SJCRH30 (cell line): ENCODE measurements at regions not wholly inside any gene's neighbourhood (a gene's known extent, or its start where the extent isn't known, plus 50 kb on each side); places are given as distances from the start of the nearest gene placed in this dataset.
"Not testable (repeated sequence)": the region's sequence is repeated elsewhere in the genome, so short reads cannot be mapped to it uniquely, and the experiment has no call there.

Experiments
- DNase-seq, 2 experiments: peaks; one replicate each; pipeline ENCODE4 v3.0.0-alpha.2; 2015 to 2020
- H3K27ac ChIP-seq: fragments of 250-450 bp; sonication (Bioruptor Pico); 2 replicates; pipeline ENCODE4 v1.5.1; 2020; ENCODE audit warnings: mild to moderate bottlenecking, moderate library complexity
- H3K27me3 ChIP-seq: fragments of 250-450 bp; sonication (Bioruptor Pico); 2 replicates; pipeline ENCODE4 v1.5.1; 2020; ENCODE audit warnings: mild to moderate bottlenecking, moderate library complexity
- H3K36me3 ChIP-seq: fragments of 250-450 bp; sonication (Bioruptor Pico); 2 replicates; pipeline ENCODE4 v1.5.1; 2020; ENCODE audit warnings: mild to moderate bottlenecking, moderate library complexity
- H3K4me1 ChIP-seq: fragments of 250-450 bp; sonication (Bioruptor Pico); 2 replicates; pipeline ENCODE4 v1.5.1; 2020; ENCODE audit warnings: mild to moderate bottlenecking, moderate library complexity
- H3K4me3 ChIP-seq: fragments of 250-450 bp; sonication (Bioruptor Pico); 2 replicates; pipeline ENCODE4 v1.5.1; 2020; ENCODE audit warnings: mild to moderate bottlenecking, moderate library complexity
- H3K9me3 ChIP-seq: fragments of 250-450 bp; sonication (Bioruptor Pico); replicated peaks from 2 replicates; pipeline ENCODE4 v1.5.1; 2020; ENCODE audit warnings: mild to moderate bottlenecking, moderate library complexity

- H3K27me3 ChIP-seq, H3K9me3 ChIP-seq, H3K36me3 ChIP-seq, H3K4me3 ChIP-seq, DNase-seq: not testable (repeated sequence)
- peak overlapping the region; percentile 72 for H3K27ac ChIP-seq
- peaks cover 57% of the 10 kb centered on the region for H3K4me1 ChIP-seq
Observed at GRCh38 chr12:124697722-124698121, 130.3 kb upstream of the NCOR2 start.

GRCh38 chr12:124696693-124697476, 129.5 kb upstream of the NCOR2 start:
- Histone ChIP-seq H3K4me1 (peaks cover 57% of the 10 kb centered on the region), H3K27ac (no peak overlapping the region; the same call in 1 of the 2 replicates)

GRCh38 chr12:124695861-124696260, 128.4 kb upstream of the NCOR2 start:
- Histone ChIP-seq H3K4me3 (no peak overlapping the region), H3K4me1 (peaks cover 55% of the 10 kb centered on the region), H3K36me3 (no peaks in the 10 kb centered on the region), H3K27ac (peak overlapping the region; percentile 65; the same call in 1 of the 2 replicates), H3K9me3 (no peaks in the 10 kb centered on the region), H3K27me3 (no peaks in the 10 kb centered on the region)
- DNase-seq: peak in 1 of 2 experiments; percentile 56

More at GRCh38 chr12:124696693-124697476, 129.5 kb upstream of the NCOR2 start:
- Histone ChIP-seq H3K36me3 (no peaks in the 10 kb centered on the region), H3K9me3 (no peaks in the 10 kb centered on the region), H3K27me3 (no peaks in the 10 kb centered on the region), H3K4me3 (no peak overlapping the region)
- DNase-seq: no peak

DNA sequence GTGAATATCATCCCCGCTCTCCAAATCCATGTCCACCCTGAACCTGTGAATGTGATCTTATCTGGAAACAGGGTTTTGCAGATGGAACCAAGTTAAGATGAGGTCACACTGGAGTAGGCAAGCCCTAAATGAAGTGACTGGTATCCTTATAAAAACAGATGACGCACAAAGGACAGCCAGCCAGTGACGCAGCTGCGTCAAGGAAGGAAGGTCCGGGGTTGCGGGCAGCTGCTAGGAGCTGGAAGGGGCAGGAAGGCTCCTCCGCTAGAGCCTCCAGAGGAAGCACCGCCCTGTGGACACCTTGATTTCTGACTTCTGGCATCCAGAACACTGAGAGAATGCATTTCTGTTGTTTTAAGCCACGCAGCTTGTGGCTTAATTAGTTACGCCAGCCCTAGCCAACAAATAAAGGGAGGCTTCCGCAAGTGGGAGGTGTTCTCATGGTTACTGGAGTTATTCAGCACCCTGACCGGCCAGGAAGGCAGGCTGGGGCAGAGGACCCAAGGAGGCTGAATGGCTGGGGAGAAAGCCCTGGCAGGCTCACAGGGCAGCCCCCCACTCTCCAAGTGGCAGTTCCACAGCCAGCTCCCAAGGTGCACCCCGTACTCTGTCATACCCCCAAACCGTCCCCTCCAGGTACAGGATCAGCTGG, 127.6 kb upstream of the NCOR2 start:
- Histone ChIP-seq H3K27me3 (no peaks in the 10 kb centered on the region), H3K36me3 (no peaks in the 10 kb centered on the region), H3K4me1 (peaks cover 51% of the 10 kb centered on the region), H3K9me3 (no peaks in the 10 kb centered on the region), H3K4me3 (0 out of 2 replicates have a peak overlapping the region, but pooled peaks have one; percentile 1), H3K27ac (peak overlapping the region; percentile 65)
- DNase-seq: peak; percentile 92 to 94

DNA sequence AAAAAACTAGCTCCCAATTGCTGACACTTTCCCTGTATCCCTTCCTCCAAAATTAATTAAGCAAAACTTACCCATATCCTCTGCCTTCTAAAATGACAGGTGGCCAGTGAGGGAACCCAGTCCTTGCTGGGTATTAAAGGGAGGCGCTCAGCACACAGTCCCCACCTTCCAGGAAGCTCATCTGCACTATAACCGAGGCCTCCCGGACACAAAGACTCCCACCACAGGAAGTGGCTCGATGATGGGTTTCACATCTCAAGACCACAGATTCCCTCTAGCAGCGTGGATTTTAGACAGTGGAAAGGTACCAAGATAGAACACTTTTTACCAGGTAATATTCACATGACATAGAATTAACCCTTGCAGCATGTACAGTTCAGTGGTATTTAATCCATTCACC, 126.8 kb upstream of the NCOR2 start:
- peak overlapping the region; percentile 65 for H3K27ac ChIP-seq
- H3K36me3 ChIP-seq: no peaks in the 10 kb centered on the region
- no peaks in the 10 kb centered on the region for H3K27me3 ChIP-seq
- no peaks in the 10 kb centered on the region for H3K9me3 ChIP-seq
- H3K4me3 ChIP-seq: no peak overlapping the region
- H3K4me1 ChIP-seq: peaks cover 51% of the 10 kb centered on the region
- peak; percentile 73 to 82 for DNase-seq

GRCh38 chr12:124693111-124693723, 125.8 kb upstream of the NCOR2 start:
- Histone ChIP-seq H3K36me3 (no peaks in the 10 kb centered on the region), H3K27me3 (no peaks in the 10 kb centered on the region), H3K4me1 (peaks cover 48% of the 10 kb centered on the region), H3K27ac (no peak overlapping the region), H3K9me3 (no peaks in the 10 kb centered on the region), H3K4me3 (no peak overlapping the region)
- DNase-seq: no peak

GRCh38 chr12:124692443-124692842, 125.0 kb upstream of the NCOR2 start:
- no peak overlapping the region for H3K27ac ChIP-seq
- H3K27me3 ChIP-seq: no peaks in the 10 kb centered on the region
- DNase-seq: no peak
- H3K4me3 ChIP-seq: no peak overlapping the region
- H3K4me1 ChIP-seq: peaks cover 43% of the 10 kb centered on the region
- H3K36me3 ChIP-seq: no peaks in the 10 kb centered on the region
- no peaks in the 10 kb centered on the region for H3K9me3 ChIP-seq

DNA sequence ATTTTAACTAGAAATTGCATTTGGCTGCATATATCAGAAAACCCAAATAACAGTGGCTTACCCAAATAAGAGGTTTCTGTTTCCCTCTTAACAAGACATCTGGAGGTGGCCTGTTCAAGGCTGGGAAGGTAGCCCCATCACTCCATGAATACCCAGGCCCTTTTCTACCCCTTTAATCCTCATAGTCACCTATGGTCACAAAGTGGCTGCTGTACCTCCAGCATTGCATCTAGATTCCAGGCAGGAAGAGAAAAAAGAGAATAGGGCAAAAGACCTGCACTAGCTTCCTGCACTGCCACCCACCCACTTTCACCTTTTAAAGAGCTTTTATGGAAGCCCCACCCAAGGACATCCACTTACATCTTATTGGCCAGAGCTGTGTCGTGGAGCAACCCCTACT, 124.0 kb upstream of the NCOR2 start:
- Histone ChIP-seq H3K4me1 (peaks cover 37% of the 10 kb centered on the region), H3K27ac (no peak overlapping the region), H3K27me3 (no peaks in the 10 kb centered on the region), H3K36me3 (no peaks in the 10 kb centered on the region), H3K4me3 (no peak overlapping the region), H3K9me3 (no peaks in the 10 kb centered on the region)
- DNase-seq: no peak

- H3K4me3 ChIP-seq: no peak overlapping the region
- H3K27ac ChIP-seq: no peak overlapping the region
- H3K27me3 ChIP-seq: no peaks in the 10 kb centered on the region
- no peaks in the 10 kb centered on the region for H3K36me3 ChIP-seq
- H3K4me1 ChIP-seq: peaks cover 29% of the 10 kb centered on the region
- no peaks in the 10 kb centered on the region for H3K9me3 ChIP-seq
- DNase-seq: peak in 1 of 2 experiments; percentile 53
Observed at GRCh38 chr12:124689631-124690030, 122.2 kb upstream of the NCOR2 start.

- DNase-seq: no peak
- H3K36me3 ChIP-seq: no peaks in the 10 kb centered on the region
- H3K27ac ChIP-seq: peak overlapping the region; percentile 9; the same call in 1 of the 2 replicates
Observed at GRCh38 chr12:124688356-124688992, 121.1 kb upstream of the NCOR2 start.

GRCh38 chr12:124687917-124688316, 120.5 kb upstream of the NCOR2 start:
- Histone ChIP-seq H3K36me3 (no peaks in the 10 kb centered on the region), H3K9me3 (no peaks in the 10 kb centered on the region), H3K27ac (peak overlapping the region; percentile 9; the same call in 1 of the 2 replicates), H3K27me3 (no peaks in the 10 kb centered on the region), H3K4me3 (no peak overlapping the region), H3K4me1 (peaks cover 27% of the 10 kb centered on the region)
- DNase-seq: peak; percentile 80 to 87

More at GRCh38 chr12:124688356-124688992, 121.1 kb upstream of the NCOR2 start:
- H3K4me3 ChIP-seq: no peak overlapping the region
- no peaks in the 10 kb centered on the region for H3K9me3 ChIP-seq
- peaks cover 22% of the 10 kb centered on the region for H3K4me1 ChIP-seq
- H3K27me3 ChIP-seq: no peaks in the 10 kb centered on the region

DNA sequence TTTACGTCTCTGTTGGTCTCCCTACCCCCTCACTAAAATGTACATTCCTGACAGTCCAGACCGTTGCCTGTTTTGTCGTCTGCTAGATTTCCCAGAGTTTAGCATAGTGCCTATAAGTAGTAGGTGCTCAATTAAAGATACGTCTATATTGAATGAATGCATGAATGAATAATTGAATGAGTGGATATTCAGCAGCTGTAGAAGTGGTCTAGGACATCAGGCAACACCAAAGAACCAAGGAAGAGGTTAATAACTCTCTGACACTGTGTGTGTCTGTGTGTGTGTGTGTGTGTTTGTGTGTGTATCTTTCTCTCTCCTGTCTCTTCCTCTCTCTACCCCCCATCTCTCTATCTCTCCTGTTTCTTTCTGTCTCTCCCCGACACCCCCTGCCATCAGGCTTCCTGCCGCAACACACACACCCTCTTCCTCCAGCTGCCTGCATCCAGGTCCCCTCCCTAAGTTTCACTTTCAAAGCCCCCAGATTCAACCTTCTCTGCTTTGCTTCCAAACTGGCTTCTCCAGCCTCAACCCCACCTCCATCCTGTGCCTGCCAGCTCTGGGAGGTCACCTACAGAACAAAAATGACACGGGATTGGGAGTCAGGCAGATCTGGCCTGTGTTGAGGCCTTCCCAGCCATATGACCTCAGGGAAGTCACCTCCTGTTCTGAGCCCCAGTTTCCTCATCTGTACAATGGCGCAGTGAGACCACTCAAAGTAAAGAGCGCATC, 119.9 kb upstream of the NCOR2 start:
- Histone ChIP-seq H3K4me3 (no peak overlapping the region), H3K27me3 (no peaks in the 10 kb centered on the region), H3K9me3 (no peaks in the 10 kb centered on the region), H3K27ac (peak overlapping the region; percentile 9; the same call in 1 of the 2 replicates), H3K4me1 (peaks cover 33% of the 10 kb centered on the region), H3K36me3 (no peaks in the 10 kb centered on the region)
- DNase-seq: no peak

DNA sequence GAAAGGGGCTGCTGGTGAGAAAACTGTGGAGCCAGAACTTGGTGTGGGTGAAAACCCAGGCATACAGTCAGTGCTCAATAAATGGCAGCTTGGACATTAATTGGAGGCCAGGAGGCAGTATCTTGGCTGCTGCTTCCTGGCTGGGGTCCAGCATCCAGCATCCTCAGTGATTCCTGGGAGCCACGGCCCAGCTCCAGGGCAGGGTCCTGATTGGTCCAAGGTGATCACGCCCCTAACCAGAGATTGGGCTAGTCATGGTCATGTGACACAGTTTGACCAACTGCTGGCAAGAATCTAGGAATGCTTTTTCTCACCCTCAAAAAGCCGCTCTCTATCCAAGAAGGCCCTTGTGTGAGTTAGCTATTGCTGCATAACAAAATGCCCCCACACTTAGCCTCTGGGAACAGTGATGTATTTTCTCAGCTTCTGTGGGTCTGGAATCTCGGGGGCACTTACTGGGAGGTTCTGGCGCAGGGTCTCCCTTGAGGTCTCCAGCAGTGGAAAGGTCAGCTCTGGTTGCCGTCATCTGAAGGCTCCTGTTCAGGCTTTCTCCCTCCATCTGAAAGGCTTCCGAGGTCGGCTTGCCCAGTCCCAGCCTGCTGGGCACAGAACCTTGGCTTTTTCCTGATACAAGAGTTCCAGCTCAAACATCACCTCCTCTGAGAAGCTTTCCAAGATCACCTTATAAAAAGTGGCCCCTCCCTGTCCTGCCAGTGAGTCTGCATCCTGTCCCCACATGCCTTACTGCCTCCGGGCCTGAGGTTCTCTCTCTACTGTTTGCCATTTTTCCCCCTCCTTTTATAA, 119.2 kb upstream of the NCOR2 start:
- H3K36me3 ChIP-seq: no peaks in the 10 kb centered on the region
- H3K4me1 ChIP-seq: peaks cover 41% of the 10 kb centered on the region

More for the DNA sequence above, 119.2 kb upstream of the NCOR2 start:
- Histone ChIP-seq H3K27ac (no peak overlapping the region; the same call in 1 of the 2 replicates), H3K9me3 (no peaks in the 10 kb centered on the region), H3K4me3 (no peak overlapping the region), H3K27me3 (no peaks in the 10 kb centered on the region)
- DNase-seq: peak; percentile 52 to 57
